ENCODE measurements at regions not wholly inside any gene's neighbourhood (a gene's known extent, or its start where the extent isn't known, plus 50 kb on each side); places are given as distances from the start of the nearest gene placed in this dataset.

DNA sequence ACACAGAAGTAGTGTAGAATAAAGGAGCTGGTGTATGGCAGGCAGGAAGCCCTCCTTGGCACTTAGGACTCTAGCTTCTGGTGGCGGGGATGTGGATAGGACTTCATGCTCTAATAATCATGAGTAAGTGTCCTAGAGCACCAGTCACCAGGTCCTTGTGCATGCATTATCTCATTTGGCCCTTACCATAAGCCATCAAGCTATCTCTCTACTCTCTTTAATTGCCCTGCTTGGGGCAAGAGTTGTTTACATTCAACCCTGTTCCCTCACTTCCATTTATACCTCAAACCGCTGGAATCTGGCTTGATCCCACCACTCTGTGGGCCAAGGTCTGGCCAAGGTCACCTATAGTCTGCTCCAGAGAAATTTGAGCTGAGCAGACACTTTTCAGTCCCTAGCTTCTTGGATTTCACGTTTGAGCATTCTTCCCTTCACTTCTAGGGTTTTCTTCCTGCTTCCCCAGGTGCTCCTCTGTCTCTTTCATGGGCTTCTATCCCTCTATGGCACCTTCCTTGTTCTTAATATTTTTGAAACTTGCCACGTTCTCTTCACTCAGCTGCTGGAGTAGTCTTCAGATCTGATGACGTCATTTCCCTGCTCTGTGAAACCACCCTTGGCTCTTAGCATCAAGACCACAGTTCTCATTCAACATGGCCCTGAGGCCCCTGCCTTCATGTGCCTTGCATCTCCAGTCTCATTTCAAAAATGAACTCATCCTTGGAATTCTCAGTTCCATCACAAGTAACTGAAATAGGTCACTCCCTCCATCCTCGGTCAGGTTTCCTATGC, 94.9 kb upstream of the GATA6 start:
- H3K27me3 ChIP-seq, result no peaks in the 10 kb centered on the region
- no peaks in the 10 kb centered on the region for H3K9me3 ChIP-seq
- no peaks in the 10 kb centered on the region for H3K4me1 ChIP-seq
- no peak overlapping the region for H3K4me3 ChIP-seq (replicated peaks in 1 of 3)
- intact Hi-C loops (cut with DNase I), result no loop called here
- DNase-seq, result no peak
- H3K36me3 ChIP-seq, result no peaks in the 10 kb centered on the region
- 59 to 69% methylated on average over 6 of the region's 6 CpGs for WGBS, 2 donors
- no peak for TF ChIP-seq POLR2A (IDR thresholded peaks at IDR 0.05)
- TF ChIP-seq, protein P1, sequence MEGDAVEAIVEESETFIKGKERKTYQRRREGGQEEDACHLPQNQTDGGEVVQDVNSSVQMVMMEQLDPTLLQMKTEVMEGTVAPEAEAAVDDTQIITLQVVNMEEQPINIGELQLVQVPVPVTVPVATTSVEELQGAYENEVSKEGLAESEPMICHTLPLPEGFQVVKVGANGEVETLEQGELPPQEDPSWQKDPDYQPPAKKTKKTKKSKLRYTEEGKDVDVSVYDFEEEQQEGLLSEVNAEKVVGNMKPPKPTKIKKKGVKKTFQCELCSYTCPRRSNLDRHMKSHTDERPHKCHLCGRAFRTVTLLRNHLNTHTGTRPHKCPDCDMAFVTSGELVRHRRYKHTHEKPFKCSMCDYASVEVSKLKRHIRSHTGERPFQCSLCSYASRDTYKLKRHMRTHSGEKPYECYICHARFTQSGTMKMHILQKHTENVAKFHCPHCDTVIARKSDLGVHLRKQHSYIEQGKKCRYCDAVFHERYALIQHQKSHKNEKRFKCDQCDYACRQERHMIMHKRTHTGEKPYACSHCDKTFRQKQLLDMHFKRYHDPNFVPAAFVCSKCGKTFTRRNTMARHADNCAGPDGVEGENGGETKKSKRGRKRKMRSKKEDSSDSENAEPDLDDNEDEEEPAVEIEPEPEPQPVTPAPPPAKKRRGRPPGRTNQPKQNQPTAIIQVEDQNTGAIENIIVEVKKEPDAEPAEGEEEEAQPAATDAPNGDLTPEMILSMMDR (IDR thresholded peaks at IDR 0.05), result no peak
- no peak overlapping the region for H3K27ac ChIP-seq

DNA sequence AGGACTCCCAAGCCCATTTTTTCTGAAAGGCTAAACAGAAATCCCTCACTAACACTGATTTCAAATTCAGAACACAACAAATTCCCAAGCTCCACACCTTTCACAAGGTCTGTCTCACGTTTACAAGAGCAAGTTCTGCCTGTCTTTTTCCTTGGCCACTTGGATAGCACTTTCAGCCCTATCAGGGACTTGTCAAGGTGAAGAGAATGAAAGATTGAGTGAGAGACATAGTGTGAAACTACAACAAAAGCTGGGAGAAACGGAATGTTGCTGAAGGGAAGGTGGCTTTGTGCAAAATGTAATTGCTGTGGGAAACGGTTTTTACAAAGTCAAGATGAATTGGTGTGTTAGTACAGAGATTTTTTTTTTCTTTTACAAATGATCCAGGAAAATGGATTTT, 89.4 kb upstream of the GATA6 start:
- no peaks in the 10 kb centered on the region for H3K36me3 ChIP-seq
- intact Hi-C loops (cut with DNase I), result no loop called here
- H3K9me3 ChIP-seq, result no peaks in the 10 kb centered on the region
- H3K27ac ChIP-seq, result no peak overlapping the region
- DNase-seq, result no peak
- H3K4me3 ChIP-seq (replicated peaks in 1 of 3), result no peak overlapping the region
- 63 to 70% methylated on average over 3 of the region's 3 CpGs for WGBS, 2 donors
- TF ChIP-seq, protein P1 (IDR thresholded peaks at IDR 0.05), result no peak
- TF ChIP-seq POLR2A (IDR thresholded peaks at IDR 0.05), result no peak
- H3K4me1 ChIP-seq, result no peaks in the 10 kb centered on the region
- H3K27me3 ChIP-seq, result no peaks in the 10 kb centered on the region

DNA sequence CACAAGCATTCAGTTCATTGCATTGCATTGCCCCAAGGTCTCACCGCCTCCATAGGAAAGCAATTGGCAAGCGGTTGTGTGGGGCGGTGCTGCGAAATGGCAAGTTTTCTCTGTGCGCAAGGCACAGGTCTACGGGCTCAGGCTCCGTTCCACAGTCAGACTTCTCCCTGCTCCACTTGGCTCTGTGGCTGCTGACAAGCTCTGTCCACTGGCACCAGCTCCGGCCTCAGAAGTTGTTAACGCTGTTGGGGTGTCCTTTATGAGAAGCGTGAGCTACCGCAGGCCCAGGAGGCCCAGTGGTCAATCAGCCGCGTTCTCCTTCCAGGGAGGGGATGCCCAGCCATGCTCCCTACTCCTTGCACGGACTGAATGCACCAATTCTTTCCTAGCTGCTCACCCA, 87.0 kb upstream of the GATA6 start:
- TF ChIP-seq, protein P1 (IDR thresholded peaks at IDR 0.05), result no peak
- no peak for TF ChIP-seq POLR2A (IDR thresholded peaks at IDR 0.05)
- Histone ChIP-seq H3K36me3 (no peaks in the 10 kb centered on the region), H3K27me3 (no peaks in the 10 kb centered on the region), H3K4me3 (replicated peaks in 1 of 3) (no peak overlapping the region), H3K4me1 (no peaks in the 10 kb centered on the region), H3K27ac (no peak overlapping the region), H3K9me3 (no peaks in the 10 kb centered on the region)
- intact Hi-C loops (cut with DNase I), result no loop called here
- WGBS, 2 donors, result 96 to 97% methylated on average over 14 of the region's 14 CpGs
- no peak for DNase-seq

DNA sequence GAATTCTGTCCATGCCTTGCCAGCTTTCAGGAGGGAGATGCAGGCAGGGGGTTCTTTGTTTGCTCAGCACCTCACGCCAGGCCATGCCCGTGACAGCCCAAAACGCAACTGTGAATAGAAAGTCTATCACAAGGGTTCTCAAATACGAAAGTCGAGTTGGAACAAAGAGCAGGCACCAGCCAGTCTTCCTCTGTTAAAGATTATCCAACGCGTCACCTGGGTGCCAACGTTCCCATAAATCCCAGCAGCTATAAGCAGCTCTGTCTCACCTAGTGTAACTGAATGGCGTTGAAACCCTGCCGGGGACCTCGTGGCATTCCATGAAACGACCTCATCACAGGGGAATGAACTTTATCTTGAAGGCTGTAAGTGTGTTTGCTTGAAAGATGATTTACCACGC, 84.8 kb upstream of the GATA6 start:
- TF ChIP-seq POLR2A (IDR thresholded peaks at IDR 0.05), result no peak
- H3K27ac ChIP-seq, result no peak overlapping the region
- DNase-seq, result no peak
- no peaks in the 10 kb centered on the region for H3K4me1 ChIP-seq
- H3K4me3 ChIP-seq (replicated peaks in 1 of 3), result no peak overlapping the region
- no peaks in the 10 kb centered on the region for H3K36me3 ChIP-seq
- H3K9me3 ChIP-seq, result no peaks in the 10 kb centered on the region
- no peaks in the 10 kb centered on the region for H3K27me3 ChIP-seq
- intact Hi-C loops (cut with DNase I), result no loop called here
- 61 to 65% methylated on average over 13 of the region's 13 CpGs for WGBS, 2 donors

DNA sequence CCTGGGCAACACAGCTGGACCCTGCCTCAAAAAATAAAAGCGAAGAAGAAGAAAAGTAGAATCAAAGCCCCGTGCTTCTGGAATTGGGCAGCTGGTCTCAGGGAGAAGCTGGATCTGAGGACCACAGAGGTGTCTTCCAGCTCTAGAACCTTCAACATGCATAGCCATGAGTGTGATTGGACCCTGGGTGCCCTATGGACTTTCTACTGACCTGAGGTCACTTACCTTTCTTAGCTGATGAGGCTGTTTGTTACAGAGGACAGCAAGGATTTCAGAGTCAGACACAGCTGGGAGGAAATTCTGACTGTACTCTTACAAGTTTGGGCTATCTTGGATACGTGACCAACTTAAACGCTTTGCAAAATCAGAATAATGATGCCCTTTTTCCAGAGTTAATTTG, 82.4 kb upstream of the GATA6 start:
- Histone ChIP-seq H3K9me3 (no peaks in the 10 kb centered on the region), H3K36me3 (no peaks in the 10 kb centered on the region), H3K4me3 (replicated peaks in 1 of 3) (no peak overlapping the region), H3K4me1 (no peaks in the 10 kb centered on the region), H3K27ac (no peak overlapping the region), H3K27me3 (no peaks in the 10 kb centered on the region)
- TF ChIP-seq, protein P1 (IDR thresholded peaks at IDR 0.05), result no peak
- WGBS, 2 donors, result 88 to 89% methylated on average over 4 of the region's 4 CpGs
- intact Hi-C loops (cut with DNase I), result no loop called here
- DNase-seq, result no peak

All from thyroid gland (tissue), 4 donors.